HG03558 (cell line): ENCODE measurements at regions not wholly inside any gene's neighbourhood (a gene's known extent, or its start where the extent isn't known, plus 50 kb on each side); places are given as distances from the start of the nearest gene placed in this dataset.

Source experiments
- ATAC-seq: cut with Tn5 transposase; IDR thresholded peaks from one replicate; pipeline ENCODE4 v1.9.1; 2021; ENCODE audit warnings: moderate number of reproducible peaks; ENCODE audit not compliant: unreplicated experiment; ENCODE audit errors: extremely low read depth

- no peak for ATAC-seq
Measured at GRCh38 chr3:71921036-71921435, 136.1 kb upstream of the PROK2 start.

- no peak for ATAC-seq
Measured at GRCh38 chr3:71919572-71919971, 134.6 kb upstream of the PROK2 start.

DNA sequence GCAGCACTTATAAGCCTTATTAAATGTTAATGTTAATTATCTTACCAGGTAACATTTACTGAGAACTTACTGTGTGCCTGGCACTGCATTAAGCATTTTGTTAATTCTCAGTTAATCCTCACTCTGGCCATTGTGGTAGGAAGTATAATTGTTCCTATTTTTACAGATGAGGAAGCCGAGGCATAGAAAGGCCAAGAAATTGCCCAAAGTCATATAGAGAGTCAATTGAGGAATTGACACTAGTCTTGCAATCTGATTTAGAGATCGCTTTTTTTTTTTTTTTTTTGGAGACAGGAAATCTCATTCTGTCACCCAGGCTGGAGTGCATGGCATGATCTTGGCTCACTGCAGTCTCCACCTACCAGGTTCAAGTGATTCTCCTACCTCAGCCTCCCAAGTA lies 132.6 kb upstream of the PROK2 start:
- ATAC-seq: no peak

DNA sequence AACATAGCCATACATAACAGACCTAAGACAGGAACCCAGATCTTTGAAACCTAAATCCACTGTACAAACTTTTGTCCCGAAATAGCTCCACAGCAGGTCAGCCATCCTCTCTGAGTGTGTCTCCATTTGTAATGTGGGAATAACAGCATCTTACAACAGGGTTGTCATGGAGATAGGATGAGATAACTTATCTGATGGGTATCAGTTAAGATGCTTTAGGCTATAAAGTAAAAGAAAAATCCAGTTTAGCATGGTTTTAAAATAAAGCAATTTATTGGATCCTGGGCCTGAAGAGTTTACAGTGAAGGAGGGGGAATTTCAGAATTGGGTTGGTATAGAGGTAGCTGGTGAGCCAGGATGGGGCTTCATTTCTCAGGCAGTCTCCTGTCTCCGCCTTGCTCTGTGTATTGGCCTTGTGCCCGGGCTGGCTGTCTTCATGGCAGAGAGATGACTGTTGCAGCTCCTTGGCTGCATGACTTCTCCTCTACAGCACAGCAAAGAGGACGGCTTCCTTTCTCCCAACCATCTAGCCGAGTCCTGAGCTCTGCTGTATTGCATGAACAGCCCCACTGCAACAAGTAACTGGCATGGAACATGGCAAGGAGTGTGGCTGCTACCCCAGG lies 131.9 kb upstream of the PROK2 start:
- no peak for ATAC-seq

- ATAC-seq: no peak
Measured at GRCh38 chr3:71912839-71913495, 128.0 kb upstream of the PROK2 start.

GRCh38 chr3:71910108-71910507 lies 125.2 kb upstream of the PROK2 start:
- ATAC-seq: no peak

DNA sequence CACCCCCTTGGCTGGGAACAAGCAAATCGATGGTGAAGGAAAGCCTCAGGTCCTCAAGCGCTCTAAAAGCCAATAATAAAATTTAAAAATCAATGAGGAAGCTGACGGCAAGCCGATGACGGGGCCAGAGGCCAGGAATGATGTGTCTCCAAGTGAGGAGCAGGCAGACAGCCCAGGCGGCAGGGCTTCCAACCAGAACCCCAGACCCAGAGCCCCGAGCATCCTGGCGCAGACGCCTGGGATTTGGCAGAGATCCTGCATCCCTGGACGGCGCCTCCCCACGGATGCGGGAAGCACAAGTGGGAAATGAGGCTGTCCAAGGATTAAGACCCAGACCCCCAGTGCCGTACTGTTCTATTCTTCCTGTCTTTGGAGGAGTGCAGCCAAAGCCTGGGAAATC lies 123.0 kb upstream of the PROK2 start:
- no peak for ATAC-seq

- ATAC-seq: no peak
Measured at GRCh38 chr3:71906976-71907375, 122.0 kb upstream of the PROK2 start.

- ATAC-seq: peak; percentile 84
Measured at GRCh38 chr3:71905426-71905825, 120.5 kb upstream of the PROK2 start.

GRCh38 chr3:71903936-71904335 lies 119.0 kb upstream of the PROK2 start:
- ATAC-seq: no peak

GRCh38 chr3:71903112-71903495 lies 118.2 kb upstream of the PROK2 start:
- ATAC-seq: no peak

- no peak for ATAC-seq
Measured at GRCh38 chr3:71902258-71903111, 117.5 kb upstream of the PROK2 start.

DNA sequence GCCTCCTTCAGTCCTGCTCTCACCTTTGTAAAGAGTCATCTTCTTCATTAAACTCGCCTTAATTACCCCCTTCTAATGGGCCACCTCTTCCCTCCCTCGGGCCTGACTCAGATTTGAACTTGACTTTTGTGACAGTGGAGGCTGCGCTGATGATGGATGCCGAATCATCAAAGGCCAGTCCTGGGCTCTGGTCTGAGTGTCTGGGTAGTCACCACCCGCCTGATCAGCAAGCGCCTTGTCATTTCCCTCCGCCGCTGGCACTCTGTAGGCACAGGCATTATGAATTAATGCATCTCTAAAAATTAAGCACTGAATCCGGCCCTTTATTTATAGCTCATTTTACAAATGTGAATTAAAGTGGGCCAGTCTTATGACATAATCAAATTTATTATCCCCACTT lies 116.7 kb upstream of the PROK2 start:
- ATAC-seq: no peak

GRCh38 chr3:71900057-71900456 lies 115.1 kb upstream of the PROK2 start:
- ATAC-seq: no peak

- no peak for ATAC-seq
Measured at GRCh38 chr3:71896751-71897150, 111.8 kb upstream of the PROK2 start.

DNA sequence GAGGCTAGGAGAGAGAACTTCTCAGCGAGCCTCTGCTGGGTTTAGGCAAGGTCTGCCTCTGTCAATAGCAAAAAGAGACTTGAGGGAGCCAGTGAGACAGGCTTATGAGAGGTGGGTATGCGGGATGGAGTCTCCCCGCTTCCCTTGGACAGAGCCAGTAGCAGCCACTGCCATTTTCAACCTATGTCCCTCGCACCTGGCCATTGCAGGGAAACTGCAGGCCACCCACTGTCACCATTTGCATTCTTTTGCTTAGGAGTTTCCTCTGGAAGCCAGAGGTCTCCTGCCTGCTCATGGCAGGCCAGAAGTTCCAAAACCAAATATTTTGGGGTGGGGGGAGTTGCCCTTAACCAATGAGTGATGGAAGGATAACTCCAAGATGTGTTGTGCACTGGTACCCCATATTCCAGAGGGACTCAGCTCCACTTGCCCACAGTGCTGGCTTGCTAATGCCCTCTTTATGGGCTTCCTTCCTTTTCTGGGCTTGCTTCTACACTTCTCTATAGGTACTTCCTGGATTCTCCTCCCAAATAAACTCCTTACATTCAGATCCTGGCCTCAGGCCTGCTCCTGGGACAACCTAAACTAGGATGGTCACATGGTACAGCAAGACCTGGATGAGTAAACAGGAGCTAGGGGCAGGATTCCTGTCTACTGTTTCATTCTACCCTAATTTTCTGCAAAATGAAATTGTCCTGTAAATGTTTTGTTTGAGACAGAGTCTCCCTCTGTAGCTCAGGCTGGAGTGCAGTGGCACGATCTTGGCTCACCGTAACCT lies 108.9 kb upstream of the PROK2 start:
- no peak for ATAC-seq

DNA sequence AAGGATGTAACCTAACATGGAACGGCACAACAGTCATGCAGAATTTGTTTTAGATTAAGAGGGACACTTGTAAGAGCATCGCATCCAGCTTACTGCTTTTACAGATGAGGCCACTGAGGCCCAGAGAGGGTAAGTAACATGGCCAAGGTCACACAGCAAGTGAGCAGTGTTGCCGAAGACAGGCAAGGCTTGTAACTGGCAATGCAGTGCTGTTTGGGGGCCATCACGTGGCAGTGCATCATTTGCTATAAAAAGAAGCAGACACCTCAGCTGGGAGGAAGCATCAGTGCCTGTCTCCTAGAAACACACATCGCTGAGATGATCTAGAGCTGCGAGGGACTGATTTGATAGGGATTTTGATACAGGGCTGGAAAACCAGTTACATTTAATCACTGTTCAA lies 108.2 kb upstream of the PROK2 start:
- no peak for ATAC-seq

- ATAC-seq: no peak
Measured at GRCh38 chr3:71891483-71891882, 106.5 kb upstream of the PROK2 start.

DNA sequence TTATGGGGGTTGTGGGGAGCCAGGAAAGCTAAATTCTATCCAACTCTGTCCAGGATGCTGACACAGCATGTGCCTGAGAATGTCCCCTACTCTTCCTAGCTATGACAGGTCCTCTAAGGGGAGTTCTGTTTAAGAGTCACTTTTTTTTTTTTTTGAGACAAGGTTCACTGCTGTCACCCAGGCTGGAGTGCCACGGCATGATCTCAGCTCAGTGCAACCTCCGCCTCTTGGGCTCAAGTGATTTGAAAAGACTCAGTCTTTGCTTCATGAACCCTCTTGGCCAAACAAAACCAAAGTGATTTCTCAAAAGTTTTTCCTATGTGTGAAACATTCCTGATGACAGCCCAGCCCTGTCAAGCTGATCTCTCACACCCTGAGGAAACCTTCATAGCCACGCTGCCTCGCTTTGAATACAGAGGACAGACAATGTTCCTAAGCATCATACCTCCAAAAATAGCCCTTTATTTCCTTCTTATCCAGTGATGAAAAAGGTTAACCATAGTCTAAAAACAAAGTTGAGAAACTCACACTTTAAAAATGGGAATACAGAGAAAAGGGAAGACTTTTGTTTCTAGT lies 105.5 kb upstream of the PROK2 start:
- no peak for ATAC-seq

- no peak for ATAC-seq
Measured at GRCh38 chr3:71887256-71887655, 102.3 kb upstream of the PROK2 start.
